K562 (cell line): ENCODE measurements at regions not wholly inside any gene's neighbourhood (a gene's known extent, or its start where the extent isn't known, plus 50 kb on each side); places are given as distances from the start of the nearest gene placed in this dataset.
A peak's percentile ranks its signal among the peaks of the same experiment; 100 is the strongest.

Source experiments
- ATAC-seq: fragments of 200-7000 bp; cut with Tn5 transposase; 3 replicates; pipeline ENCODE4 v1.9.1; 2020; ENCODE audit warnings: moderate library complexity
- BruUV-seq: library from RNA; stranded (reverse); fragments of 400-500 nt; replicated peaks from 2 replicates; lab custom pipeline; 2021; lab: Mats Ljungman, UMichigan
- CTCF ChIA-PET: fragments of 300-600 bp; formaldehyde crosslinking; extraction: SDS; loops from one replicate; lab custom pipeline; 2021; ENCODE audit warnings: low intra/inter-chr PET ratio; lab: Yijun Ruan, JAX
- POLR2A ChIA-PET: fragments of 300-600, 350-650 bp; sonication (Branson Sonifier 250); formaldehyde crosslinking; extraction: SDS; loops from one replicate; lab custom pipeline; 2021; ENCODE audit warnings: antibody characterized with exemption, inconsistent platforms; lab: Yijun Ruan, JAX
- DNase-seq, 4 experiments: peaks; one replicate each; pipeline versions ENCODE4 v3.0.0 to v3.0.0-alpha.2; 2011 to 2018; ENCODE audit warnings: low spot score in 3 of 4, mixed read lengths in 3 of 4; ENCODE audit errors: extremely low read depth in 1 of 4
- FAIRE-seq: peaks from 2 replicates; lab custom pipeline; 2011; peaks lifted over from hg19 to GRCh38; lab: Jason Lieb, UNC
- H2AFZ ChIP-seq: 2 replicates; pipeline ENCODE4 v1.6.0; 2011; ENCODE audit warnings: low read depth, low read length, control low read depth, inconsistent platforms
- H3K27ac ChIP-seq: fragments of 200-600 bp; 3 replicates; pipeline ENCODE4 v1.8.0; 2011; ENCODE audit warnings: low read depth, mild to moderate bottlenecking, control low read depth, inconsistent platforms, low read length, moderate library complexity, mixed read lengths; ENCODE audit errors: extremely low read depth
- H3K27me3 ChIP-seq, 2 experiments: fragments of 300-600 bp in 1 of 2; 2 replicates in 1 of 2; 3 replicates in 1 of 2; pipeline versions ENCODE4 v1.6.0 to v1.8.0; 2011; ENCODE audit warnings: inconsistent platforms in 2 of 2, low read length in 2 of 2, mild to moderate bottlenecking in 1 of 2, mixed read lengths in 1 of 2, moderate library complexity in 1 of 2; ENCODE audit not compliant: control insufficient read depth in 2 of 2, insufficient read depth in 2 of 2
- H3K36me3 ChIP-seq: fragments of 300-600 bp; 3 replicates; pipeline ENCODE4 v1.8.0; 2011; ENCODE audit warnings: mild to moderate bottlenecking, low read length, inconsistent platforms; ENCODE audit not compliant: control insufficient read depth, insufficient read depth
- H3K4me1 ChIP-seq, 2 experiments: fragments of 200-600 bp in 1 of 2; replicated peaks in 1 of 2; 2 replicates in 1 of 2; 3 replicates in 1 of 2; pipeline versions ENCODE4 v1.5.1 to v1.8.0; 2011; ENCODE audit warnings: inconsistent platforms in 2 of 2, low read length in 2 of 2, mild to moderate bottlenecking in 1 of 2, mixed read lengths in 1 of 2, moderate library complexity in 1 of 2; ENCODE audit not compliant: control insufficient read depth in 2 of 2, insufficient read depth in 2 of 2
- H3K4me2 ChIP-seq: 2 replicates; pipeline ENCODE4 v1.6.1; 2011; ENCODE audit warnings: low read length, control low read depth, inconsistent platforms, mixed read lengths; ENCODE audit not compliant: insufficient read depth
- H3K4me3 ChIP-seq: fragments of 200-600 bp; sonication (generic), shearing (Covaris generic); 2 replicates; pipeline ENCODE4 v1.5.1; 2016; ENCODE audit warnings: control low read depth, inconsistent platforms
- H3K79me2 ChIP-seq: fragments of 200-600 bp; 3 replicates; pipeline ENCODE4 v1.8.0; 2011; ENCODE audit warnings: low read length, inconsistent platforms; ENCODE audit not compliant: control insufficient read depth, insufficient read depth
- H3K9ac ChIP-seq, 2 experiments: 2 replicates each; pipeline versions ENCODE4 v1.6.0 to v1.6.1; 2011; ENCODE audit warnings: low read depth in 2 of 2, low read length in 2 of 2, control low read depth in 1 of 2, inconsistent platforms in 1 of 2, mild to moderate bottlenecking in 1 of 2, mixed read lengths in 1 of 2; ENCODE audit not compliant: insufficient read depth in 1 of 2
- H3K9me1 ChIP-seq: one replicate; pipeline ENCODE4 v1.6.0; 2011; ENCODE audit warnings: inconsistent platforms, mild to moderate bottlenecking, low read length, moderate library complexity; ENCODE audit not compliant: control insufficient read depth, insufficient read depth
- H3K9me3 ChIP-seq: replicated peaks from 2 replicates; pipeline ENCODE4 v1.5.1; 2011; ENCODE audit warnings: low read depth, low read length, inconsistent platforms; ENCODE audit not compliant: control insufficient read depth, insufficient read depth
- H4K20me1 ChIP-seq: replicated peaks from 2 replicates; pipeline ENCODE4 v1.6.1; 2011; ENCODE audit warnings: low read length, inconsistent platforms, mixed read lengths; ENCODE audit not compliant: control insufficient read depth, insufficient read depth
- BCOR ChIP-seq: fragments of 450-650 bp; IDR thresholded peaks from 2 replicates; pipeline ENCODE4 v1.6.1; 2016
- ELK3 ChIP-seq: fragments of 450-650 bp; formaldehyde crosslinking; IDR thresholded peaks from 2 replicates; pipeline ENCODE4 v1.4.0; 2020; ENCODE audit warnings: mild to moderate bottlenecking
- EP300 ChIP-seq: IDR thresholded peaks from 2 replicates; pipeline ENCODE4 v1.6.1; 2012; ENCODE audit warnings: low read length, improper control_type of control experiment
- ETS1 ChIP-seq: conservative IDR thresholded peaks from 2 replicates; pipeline ENCODE4 v1.6.1; 2011; ENCODE audit warnings: low read depth, mild to moderate bottlenecking, low read length; ENCODE audit not compliant: control insufficient read depth
- PHTF2 ChIP-seq: fragments of 250-450 bp; sonication (Bioruptor Pico); IDR thresholded peaks from 2 replicates; pipeline ENCODE4 v1.5.0; 2021; ENCODE audit warnings: mild to moderate bottlenecking
- PURB ChIP-seq: sonication (generic); formaldehyde crosslinking; IDR thresholded peaks from 2 replicates; pipeline ENCODE4 v1.9.0; 2021; ENCODE audit warnings: low read depth, mild to moderate bottlenecking, missing genetic modification reagents
- RBM14 ChIP-seq: fragments of 200-400 bp; formaldehyde crosslinking; IDR thresholded peaks from 2 replicates; pipeline ENCODE4 v1.6.1; 2018; ENCODE audit warnings: low read depth, mild to moderate bottlenecking, low read length, moderate library complexity, borderline replicate concordance; ENCODE audit not compliant: insufficient read depth
- SNAPC5 ChIP-seq: fragments of 250-450 bp; sonication (Bioruptor Pico); IDR thresholded peaks from 2 replicates; pipeline ENCODE4 v1.8.0; 2021; ENCODE audit warnings: moderate library complexity, mild to moderate bottlenecking, inconsistent platforms
- ZEB2 ChIP-seq: fragments of 450-650 bp; IDR thresholded peaks from 2 replicates; pipeline ENCODE4 v1.6.1; 2016
- ZNF609 ChIP-seq: sonication (generic); formaldehyde crosslinking; IDR thresholded peaks from 2 replicates; pipeline ENCODE4 v1.8.1; 2023; ENCODE audit warnings: missing genetic modification reagents, mild to moderate bottlenecking, borderline replicate concordance
- ZNF79 ChIP-seq: fragments of 250-450 bp; sonication (Bioruptor Pico); IDR thresholded peaks from 2 replicates; pipeline ENCODE4 v1.4.0; 2020; ENCODE audit warnings: low read depth, mild to moderate bottlenecking, moderate library complexity
- ZNF830 ChIP-seq: fragments of 250-450 bp; sonication (Bioruptor Pico); IDR thresholded peaks from 2 replicates; pipeline ENCODE4 v1.5.0; 2021; ENCODE audit warnings: mild to moderate bottlenecking
- WGBS: fragments of 100-300 bp; shearing (Covaris generic); methylation state at CpG from one replicate; pipeline ENCODE4 v1.1.6; 2016; ENCODE audit warnings: low coverage, mixed read lengths; ENCODE audit not compliant: insufficient coverage; ENCODE audit errors: missing lambda C conversion rate; 5-methylcytosine and 5-hydroxymethylcytosine counted together
- in situ Hi-C: fragments of 300-500 bp; cut with MboI; formaldehyde crosslinking; loops from 4 replicates; pipeline ENCODE4 v1.15.0; 2018; ENCODE audit warnings: inconsistent platforms, mixed read lengths
- intact Hi-C: fragments of 100-400 bp; cut with micrococcal nuclease; formaldehyde crosslinking; loops from 2 replicates; pipeline ENCODE4 v1.14.2; 2022

GRCh38 chr12:123038966-123039365, 58.5 kb downstream of the ARL6IP4 start:
- CTCF ChIA-PET, result no interaction called here
- POLR2A ChIA-PET, result interaction anchor here (0.7 to 0.8 kb wide), 2 partner anchors 27 to 1179 kb away, joined by 3 read pairs; no protein-coding TSS in a partner anchor
- H3K9me3 ChIP-seq, result no peaks in the 10 kb centered on the region

More at GRCh38 chr12:123038966-123039365, 58.5 kb downstream of the ARL6IP4 start:
- Histone ChIP-seq H3K36me3 (no peaks in the 10 kb centered on the region), H2AFZ (no peak overlapping the region), H3K27me3 (no peaks in the 10 kb centered on the region), H3K27ac (no peak overlapping the region), H4K20me1 (no peaks in the 10 kb centered on the region; the same call in 1 of the 2 replicates), H3K4me3 (no peak overlapping the region), H3K4me1 (peaks cover 28 to 34% of the 10 kb centered on the region in 2 experiments), H3K9me1 (no peaks in the 10 kb centered on the region), H3K79me2 (no peaks in the 10 kb centered on the region), H3K9ac (peak overlapping the region in 1 of 2 experiments; percentile 37; a peak in 1 of 4 replicates), H3K4me2 (no peak overlapping the region)
- no peak for DNase-seq
- BruUV-seq, result no TSS peak
- no peak for FAIRE-seq
- WGBS, result 88% methylated on average over 6 of the region's 6 CpGs
- TF ChIP-seq ETS1 (no peak), SNAPC5 (CRISPR knock-in tag) (no peak), BCOR (no peak), PHTF2 (CRISPR knock-in tag) (no peak), EP300 (no peak), ZNF79 (CRISPR knock-in tag) (no peak), ELK3 (CRISPR knock-in tag) (no peak), RBM14 (no peak), ZNF830 (CRISPR knock-in tag) (no peak), ZNF609 (CRISPR knock-in tag) (no peak), PURB (no peak), ZEB2 (no peak)
- intact Hi-C loops (no loop called here), in situ Hi-C loops (no loop called here)
- ATAC-seq, result no peak
